GM18511 (cell line): ENCODE measurements at regions not wholly inside any gene's neighbourhood (a gene's known extent, or its start where the extent isn't known, plus 50 kb on each side); places are given as distances from the start of the nearest gene placed in this dataset.
"Not testable (repeated sequence)": the region's sequence is repeated elsewhere in the genome, so short reads cannot be mapped to it uniquely, and the experiment has no call there.

Source experiments
- ATAC-seq: cut with Tn5 transposase; IDR thresholded peaks from one replicate; pipeline ENCODE4 v1.9.1; 2021; ENCODE audit warnings: mild to moderate bottlenecking, moderate library complexity; ENCODE audit not compliant: unreplicated experiment

DNA sequence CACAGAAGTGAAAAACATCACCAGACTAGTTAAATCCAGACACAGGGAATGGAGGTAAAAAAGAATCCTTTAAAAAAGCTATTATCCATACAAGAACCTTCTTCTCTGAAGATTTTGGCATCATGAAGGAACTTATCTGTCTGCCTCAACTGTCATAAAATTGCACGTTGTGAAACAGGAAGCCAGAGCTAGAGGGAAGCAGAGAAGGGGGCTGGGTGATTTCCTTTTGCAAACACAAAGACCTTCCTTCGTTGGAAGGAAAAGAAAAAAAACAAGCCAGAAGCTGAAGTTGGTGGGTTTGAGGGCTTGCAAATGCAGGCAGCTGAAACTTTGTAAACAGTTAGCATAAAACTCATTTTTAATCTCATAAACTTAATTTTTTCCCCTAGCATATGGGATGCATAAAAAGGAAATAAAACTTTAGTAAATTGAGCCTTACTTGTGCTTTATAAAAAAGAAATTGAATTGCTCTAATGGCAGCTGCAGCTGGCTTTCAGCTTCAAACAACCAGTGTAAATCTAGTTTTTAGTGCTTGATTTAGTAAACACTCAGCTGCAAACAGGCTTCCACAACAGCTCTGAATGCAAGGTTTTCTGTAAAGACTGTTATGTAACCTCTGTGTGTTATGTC lies 101.6 kb downstream of the OTUD1 start:
- no peak for ATAC-seq

- ATAC-seq: no peak
Measured at GRCh38 chr10:23543691-23544380, 105.0 kb downstream of the OTUD1 start.

DNA sequence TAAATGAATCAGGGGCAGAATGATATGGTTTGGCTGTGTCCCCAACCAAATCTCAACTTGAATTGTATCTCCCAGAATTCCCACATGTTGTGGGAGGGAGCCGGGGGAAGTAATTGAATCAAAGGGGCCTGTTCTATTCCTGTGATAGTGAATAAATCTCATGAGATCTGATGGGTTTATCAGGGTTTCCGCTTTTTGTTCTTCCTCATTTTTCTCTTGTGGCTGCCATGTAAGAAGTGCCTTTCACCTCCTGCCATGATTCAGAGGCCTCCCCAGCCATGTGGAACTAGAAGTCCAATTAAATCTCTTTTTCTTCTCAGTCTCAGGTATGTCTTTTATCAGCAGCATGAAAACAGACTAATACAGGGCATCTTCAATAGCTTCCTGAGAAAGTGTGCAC lies 107.0 kb downstream of the OTUD1 start:
- ATAC-seq: not testable (repeated sequence)

- no peak for ATAC-seq
Measured at GRCh38 chr10:23556727-23557440, 118.0 kb downstream of the OTUD1 start.

DNA sequence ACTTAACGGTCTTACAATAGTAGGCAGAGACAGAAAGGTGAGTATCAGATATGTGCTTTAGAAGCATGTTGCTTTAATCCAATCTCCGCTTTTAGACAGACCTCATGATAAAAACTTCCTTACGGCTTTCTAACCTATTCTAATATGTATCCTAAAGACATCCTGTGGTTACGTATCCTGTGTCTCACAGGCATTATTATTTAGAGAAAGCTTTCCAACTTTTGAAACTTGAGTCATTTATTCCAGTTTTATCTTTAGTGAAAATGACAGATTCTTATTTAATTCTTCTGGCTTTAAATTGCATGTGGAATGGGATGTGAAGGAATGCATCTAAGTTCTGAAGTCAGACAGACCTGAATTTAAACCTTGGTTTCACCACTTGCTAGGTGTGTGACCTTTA lies 118.9 kb downstream of the OTUD1 start:
- ATAC-seq: no peak

DNA sequence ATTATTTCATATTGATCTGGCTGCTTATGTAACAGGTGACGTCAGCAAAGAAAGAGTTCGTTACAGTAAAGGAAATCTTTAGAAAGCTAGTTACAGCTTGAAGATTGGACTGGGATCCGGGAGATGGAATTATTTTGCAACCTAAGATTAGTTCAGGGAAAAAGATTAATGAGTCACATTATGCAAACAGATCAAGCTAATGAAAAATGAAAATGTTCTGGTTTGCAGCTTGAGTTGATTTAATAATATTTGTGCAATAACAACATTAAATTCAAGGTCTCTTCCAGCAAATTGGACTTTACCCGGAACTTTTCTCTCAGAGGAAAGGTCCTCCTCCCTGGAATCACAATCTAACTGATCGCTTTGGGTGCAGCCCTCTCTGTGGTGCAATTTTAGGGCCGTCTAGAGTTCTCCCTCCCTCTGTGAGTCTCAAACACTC lies 119.5 kb downstream of the OTUD1 start:
- ATAC-seq: no peak

- no peak for ATAC-seq
Measured at GRCh38 chr10:23568996-23569395, 130.1 kb downstream of the OTUD1 start.

GRCh38 chr10:23571884-23572283 lies 133.0 kb downstream of the OTUD1 start:
- ATAC-seq: no peak

DNA sequence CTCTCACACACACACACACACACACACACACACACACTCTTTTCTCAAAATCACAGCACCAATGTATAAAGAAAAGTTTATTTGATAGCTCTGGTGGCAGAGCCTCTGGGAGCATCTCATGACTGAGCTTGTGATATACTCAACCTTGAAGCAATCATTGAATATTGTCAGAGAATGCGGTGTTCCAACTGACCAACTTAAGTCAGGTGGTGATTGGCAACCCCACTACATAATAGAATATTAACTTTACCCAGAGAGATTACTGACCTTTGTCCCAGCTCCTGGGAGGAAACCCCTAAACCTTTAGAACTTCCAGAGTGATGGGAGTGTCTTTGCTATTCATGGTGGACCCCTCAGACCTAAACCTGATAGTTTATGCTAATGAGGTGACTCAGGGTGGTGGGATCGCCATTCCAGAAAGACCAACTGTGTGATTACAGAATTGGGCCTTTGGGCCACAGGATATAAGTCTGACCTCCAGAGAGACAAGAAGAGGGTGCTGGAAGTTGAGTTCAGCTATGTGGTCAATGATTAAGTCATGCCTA lies 143.1 kb downstream of the OTUD1 start:
- no peak for ATAC-seq

- ATAC-seq: no peak
Measured at GRCh38 chr10:23584396-23584795, 145.5 kb downstream of the OTUD1 start.

- ATAC-seq: no peak
Measured at GRCh38 chr10:23585186-23585585, 146.3 kb downstream of the OTUD1 start.

DNA sequence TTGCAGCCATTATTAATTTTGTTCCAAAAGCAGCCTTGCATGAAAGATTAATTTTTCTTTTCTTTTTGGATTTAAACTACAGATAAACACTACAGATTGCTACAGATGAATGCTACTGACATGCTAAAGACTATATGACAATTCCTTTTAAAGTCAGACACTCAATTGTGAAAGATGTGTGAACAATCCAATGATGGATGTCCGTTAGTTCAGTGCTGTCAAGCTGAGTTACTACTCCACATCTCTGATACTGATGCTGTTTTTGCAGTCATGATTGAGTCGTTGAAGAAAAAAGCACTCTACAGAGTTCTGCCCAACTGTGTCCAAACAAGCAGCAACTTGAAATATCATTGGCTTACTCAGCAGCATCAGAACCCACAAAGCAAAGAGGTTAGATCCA lies 146.8 kb downstream of the OTUD1 start:
- no peak for ATAC-seq

GRCh38 chr10:23595278-23595677 lies 156.4 kb downstream of the OTUD1 start:
- not testable (repeated sequence) for ATAC-seq

DNA sequence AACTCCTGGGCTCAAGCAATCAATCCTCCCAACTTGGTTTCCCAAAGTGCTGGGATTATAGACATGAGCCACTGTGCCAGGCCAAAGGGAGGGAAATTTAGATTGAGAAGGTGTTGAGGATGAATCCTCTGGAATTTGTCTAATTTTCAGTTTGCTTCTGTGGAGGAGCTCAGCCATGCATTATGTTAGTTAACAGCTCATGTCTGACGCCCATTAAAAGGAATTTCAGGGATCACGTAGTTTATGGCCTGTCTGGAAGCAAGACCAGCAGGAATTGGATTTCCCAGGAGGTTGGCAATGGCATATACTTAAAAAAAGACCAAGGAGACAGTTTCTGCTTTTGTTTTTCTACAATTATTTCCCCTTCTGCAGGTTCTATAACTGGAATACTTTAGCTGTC lies 165.7 kb downstream of the OTUD1 start:
- no peak for ATAC-seq

- no peak for ATAC-seq
Measured at GRCh38 chr10:23606456-23606855, 167.6 kb downstream of the OTUD1 start.

- no peak for ATAC-seq
Measured at GRCh38 chr10:23608926-23609325, 170.1 kb downstream of the OTUD1 start.

DNA sequence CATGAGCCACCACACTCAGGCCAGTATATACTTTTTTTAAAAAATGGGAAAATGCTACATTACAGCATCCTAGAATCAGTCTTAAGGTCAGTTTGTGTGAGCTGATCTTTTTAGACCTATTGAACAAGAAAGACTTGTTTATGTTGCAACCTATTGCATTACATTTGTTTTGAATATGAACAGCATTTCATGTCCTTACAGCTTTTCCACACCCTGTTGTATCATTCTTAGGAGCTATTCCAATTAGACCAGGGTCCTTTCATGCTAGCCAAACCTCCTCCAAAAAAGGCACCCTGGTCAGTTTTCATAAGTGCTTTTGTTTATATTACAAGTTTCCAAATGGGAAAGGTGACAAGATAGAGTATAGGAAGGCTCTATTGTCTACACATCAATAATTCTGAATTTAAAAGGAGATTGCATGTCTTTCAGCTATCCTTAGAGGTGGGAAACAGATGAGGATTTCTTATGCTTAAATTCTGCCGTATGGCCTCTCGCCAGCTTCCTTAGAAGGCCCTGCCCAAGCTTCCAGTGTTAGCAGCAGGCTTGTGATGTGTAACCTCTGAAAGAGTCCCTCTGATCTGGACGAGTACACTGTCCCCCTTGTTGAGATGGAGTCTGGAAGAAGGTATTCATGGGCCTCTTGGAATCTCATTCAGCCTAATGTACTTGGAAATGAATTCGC lies 171.9 kb downstream of the OTUD1 start:
- no peak for ATAC-seq

GRCh38 chr10:23611308-23612029 lies 172.6 kb downstream of the OTUD1 start:
- no peak for ATAC-seq

DNA sequence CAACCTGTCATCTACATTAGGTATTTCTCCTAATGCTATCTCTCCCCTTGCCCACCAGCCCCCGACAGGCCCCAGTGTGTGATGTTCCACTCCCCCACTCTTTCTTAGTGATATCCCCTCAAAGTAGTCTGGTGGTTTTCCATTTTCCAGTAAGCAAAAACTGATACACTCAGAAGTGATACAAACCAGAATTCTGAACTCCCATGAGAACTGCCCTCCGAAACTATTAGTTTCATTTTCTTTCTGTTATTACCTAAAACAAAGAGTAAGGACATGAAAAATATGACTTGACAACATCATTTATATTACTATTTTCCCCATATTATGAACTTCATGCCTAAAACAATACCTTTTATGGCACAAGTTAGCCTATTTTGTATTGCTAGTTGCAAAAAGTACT lies 175.0 kb downstream of the OTUD1 start:
- ATAC-seq: peak; percentile 73

GRCh38 chr10:23614483-23614882 lies 175.6 kb downstream of the OTUD1 start:
- peak; percentile 69 for ATAC-seq

- ATAC-seq: no peak
Measured at GRCh38 chr10:23630376-23630775, 191.5 kb downstream of the OTUD1 start.
